ENCODE measurements at regions not wholly inside any gene's neighbourhood (a gene's known extent, or its start where the extent isn't known, plus 50 kb on each side); places are given as distances from the start of the nearest gene placed in this dataset.

GRCh38 chr7:10724449-10724848 lies 249.2 kb upstream of the PHF14 start:
- Histone ChIP-seq H3K27ac (no peak overlapping the region), H3K4me1 (no peaks in the 10 kb centered on the region), H3K9me3 (no peaks in the 10 kb centered on the region), H3K4me3 (no peak overlapping the region), H3K27me3 (no peaks in the 10 kb centered on the region), H3K36me3 (no peaks in the 10 kb centered on the region)
- intact Hi-C loops (cut with DNase I): no loop called here
- TF ChIP-seq CTCF (IDR thresholded peaks at IDR 0.05): no peak
- WGBS, 2 donors: 65 to 80% methylated on average over 1 of the region's 1 CpG
- DNase-seq: no peak
- ATAC-seq: no peak

- Histone ChIP-seq H3K27ac (no peak overlapping the region), H3K9me3 (peaks cover 0 to 2% (median 0%) of the 10 kb centered on the region in 11 donors), H3K4me1 (no peaks in the 10 kb centered on the region), H3K36me3 (no peaks in the 10 kb centered on the region), H3K4me3 (no peak overlapping the region), H3K27me3 (no peaks in the 10 kb centered on the region)
- DNase-seq: no peak
- intact Hi-C loops (cut with DNase I): no loop called here
- 79 to 82% methylated on average over 5 of the region's 5 CpGs for WGBS, 2 donors
- TF ChIP-seq CTCF (IDR thresholded peaks at IDR 0.05): no peak
- ATAC-seq: no peak
These were observed 246.0 kb upstream of the PHF14 start for GRCh38 chr7:10727636-10728035.

GRCh38 chr7:10731253-10731773 lies 242.4 kb upstream of the PHF14 start:
- ATAC-seq: no peak

GRCh38 chr7:10733747-10734146 lies 239.9 kb upstream of the PHF14 start:
- Histone ChIP-seq H3K27ac (no peak overlapping the region), H3K4me3 (no peak overlapping the region), H3K36me3 (no peaks in the 10 kb centered on the region), H3K27me3 (no peaks in the 10 kb centered on the region), H3K4me1 (no peaks in the 10 kb centered on the region), H3K9me3 (peaks cover 0 to 2% (median 0%) of the 10 kb centered on the region in 11 donors)
- TF ChIP-seq CTCF (IDR thresholded peaks at IDR 0.05): no peak
- WGBS, 2 donors: 91 to 100% methylated on average over 1 of the region's 1 CpG
- no peak for ATAC-seq
- DNase-seq: no peak
- intact Hi-C loops (cut with DNase I): no loop called here

More at GRCh38 chr7:10731253-10731773, 242.4 kb upstream of the PHF14 start:
- no peak overlapping the region for H3K4me3 ChIP-seq
- no peaks in the 10 kb centered on the region for H3K4me1 ChIP-seq
- intact Hi-C loops (cut with DNase I): no loop called here
- WGBS, 2 donors: 64 to 66% methylated on average over 4 of the region's 4 CpGs
- peaks cover 0 to 2% (median 0%) of the 10 kb centered on the region in 11 donors for H3K9me3 ChIP-seq
- no peak overlapping the region for H3K27ac ChIP-seq
- no peaks in the 10 kb centered on the region for H3K36me3 ChIP-seq
- H3K27me3 ChIP-seq: no peaks in the 10 kb centered on the region
- no peak for DNase-seq
- TF ChIP-seq CTCF (IDR thresholded peaks at IDR 0.05): no peak

All from heart right ventricle (tissue), 16 donors.